Activated T-cell treated with anti-CD3 and anti-CD28 coated beads, Interleukin-2, amount 50 U/mL, for 4 hours (primary cell): ENCODE measurements at regions not wholly inside any gene's neighbourhood (a gene's known extent, or its start where the extent isn't known, plus 50 kb on each side); places are given as distances from the start of the nearest gene placed in this dataset.
"Not testable (repeated sequence)": the region's sequence is repeated elsewhere in the genome, so short reads cannot be mapped to it uniquely, and the experiment has no call there.

Experiments used
- ATAC-seq, 2 donors: fragments of 200-7000 bp; cut with Tn5 transposase; one replicate each; pipeline ENCODE4 v1.10.0; 2021
- DNase-seq: peaks from one replicate; pipeline ENCODE4 v3.0.0-alpha.2; 2020
- H3K27me3 Mint-ChIP-seq: one replicate; pipeline ENCODE4 v1.8.0; 2021; ENCODE audit warnings: low read depth, mixed read lengths
- H3K36me3 Mint-ChIP-seq: one replicate; pipeline ENCODE4 v1.8.0; 2022; ENCODE audit warnings: mixed read lengths; ENCODE audit not compliant: insufficient read depth
- H3K4me1 Mint-ChIP-seq: one replicate; pipeline ENCODE4 v1.8.0; 2021; ENCODE audit warnings: low read depth, mixed read lengths
- H3K4me3 Mint-ChIP-seq: one replicate; pipeline ENCODE4 v1.8.0; 2021; ENCODE audit warnings: mild to moderate bottlenecking, moderate library complexity, mixed read lengths
- H3K9me3 Mint-ChIP-seq: one replicate; pipeline ENCODE4 v1.8.0; 2021; ENCODE audit warnings: mixed read lengths

DNA sequence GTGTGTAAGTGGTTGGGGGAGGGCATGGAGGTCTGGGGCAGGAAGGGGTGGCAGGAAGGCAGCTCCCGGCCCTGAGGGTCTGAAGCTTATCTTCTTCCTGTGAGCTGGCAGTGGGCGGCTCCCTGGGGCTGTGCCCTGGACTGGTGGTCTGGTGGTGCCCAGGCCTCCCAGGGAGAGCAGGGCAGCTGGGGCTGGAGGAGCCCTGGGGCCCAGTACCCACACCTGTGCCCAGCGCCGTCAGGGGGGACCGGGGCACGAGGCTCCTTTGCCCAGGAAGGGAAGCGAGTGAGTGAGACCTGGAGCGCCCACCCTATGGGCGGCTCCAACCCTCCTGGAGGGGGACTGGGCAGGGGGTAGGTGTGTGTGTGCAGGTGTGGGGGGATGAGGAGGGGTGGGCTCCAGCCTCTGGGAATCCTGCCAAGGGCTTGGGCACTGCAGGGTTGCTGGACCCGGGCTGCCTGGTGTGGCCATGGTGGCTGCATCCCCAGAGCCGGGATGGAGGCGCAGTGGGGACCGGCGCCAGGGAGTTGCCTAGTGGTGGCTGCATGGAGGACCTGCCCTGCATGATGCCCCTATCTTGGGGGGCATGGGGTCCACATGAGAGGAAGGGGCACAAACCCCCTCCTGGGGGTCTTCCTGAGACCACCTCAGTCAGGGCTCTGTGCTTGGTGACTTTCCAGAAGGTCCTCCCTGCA lies 353.6 kb downstream of the TMEM121 start:
- Mint-ChIP-seq H3K27me3 (peaks cover 31% of the 10 kb centered on the region), H3K4me3 (no peak overlapping the region), H3K4me1 (no peaks in the 10 kb centered on the region), H3K9me3 (no peaks in the 10 kb centered on the region), H3K36me3 (no peaks in the 10 kb centered on the region)
- ATAC-seq, result peak; percentile 14 to 27
- DNase-seq, result peak; percentile 3

GRCh38 chr14:105880616-105881015 lies 354.2 kb downstream of the TMEM121 start:
- no peaks in the 10 kb centered on the region for H3K36me3 Mint-ChIP-seq
- no peaks in the 10 kb centered on the region for H3K9me3 Mint-ChIP-seq
- H3K4me3 Mint-ChIP-seq, result no peak overlapping the region
- H3K4me1 Mint-ChIP-seq, result no peaks in the 10 kb centered on the region
- peak; percentile 1 for DNase-seq
- H3K27me3 Mint-ChIP-seq, result peaks cover 27% of the 10 kb centered on the region
- ATAC-seq, result no peak

DNA sequence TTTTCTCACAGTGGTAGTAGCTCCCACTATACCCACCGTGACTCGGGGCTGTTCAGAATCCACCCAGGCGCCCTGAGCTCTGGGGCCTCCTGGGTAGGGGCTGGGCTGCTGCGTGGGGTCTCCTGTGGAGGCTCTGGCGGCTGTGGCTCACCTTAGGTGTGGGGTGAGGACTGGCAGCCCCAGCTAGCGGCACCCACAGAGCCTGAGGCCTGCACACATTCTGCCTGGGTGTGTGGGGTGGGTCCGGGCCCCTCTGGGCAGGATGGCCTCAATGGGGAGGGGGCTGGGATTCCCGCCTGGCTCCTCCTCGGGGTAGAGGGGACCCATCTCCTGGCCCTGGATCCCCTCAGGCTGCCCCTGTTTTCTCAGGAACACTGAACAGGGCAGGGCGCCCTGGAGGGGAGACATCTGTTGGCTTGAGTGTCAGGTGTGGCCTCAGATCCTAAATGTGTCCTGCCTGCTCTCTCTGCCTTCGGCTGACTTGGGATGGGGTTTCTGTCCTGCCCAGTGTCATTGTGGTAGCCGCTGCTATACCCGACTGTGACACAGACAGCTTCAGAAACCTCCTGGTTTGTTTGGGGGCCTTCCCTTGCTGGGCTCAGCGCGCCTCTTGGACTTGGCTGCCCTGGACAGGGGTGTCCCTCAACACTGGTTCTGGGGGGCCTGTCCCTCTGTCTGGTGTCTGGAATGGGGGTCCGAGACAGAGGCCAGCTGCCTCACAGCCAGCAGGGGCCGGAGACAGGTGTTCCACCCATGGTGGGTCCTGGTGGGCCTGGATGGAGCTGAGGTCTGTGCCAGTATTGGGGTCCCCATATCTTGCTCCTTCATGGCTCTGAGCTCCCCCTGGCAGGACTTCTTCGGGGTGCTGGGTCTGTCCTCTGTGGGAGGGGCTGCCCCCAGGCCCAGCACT lies 354.9 kb downstream of the TMEM121 start:
- H3K36me3 Mint-ChIP-seq, result no peaks in the 10 kb centered on the region
- H3K4me1 Mint-ChIP-seq, result no peaks in the 10 kb centered on the region
- peaks cover 24% of the 10 kb centered on the region for H3K27me3 Mint-ChIP-seq
- ATAC-seq (no peak), DNase-seq (peak; percentile 4)
- H3K9me3 Mint-ChIP-seq, result no peaks in the 10 kb centered on the region
- no peak overlapping the region for H3K4me3 Mint-ChIP-seq

DNA sequence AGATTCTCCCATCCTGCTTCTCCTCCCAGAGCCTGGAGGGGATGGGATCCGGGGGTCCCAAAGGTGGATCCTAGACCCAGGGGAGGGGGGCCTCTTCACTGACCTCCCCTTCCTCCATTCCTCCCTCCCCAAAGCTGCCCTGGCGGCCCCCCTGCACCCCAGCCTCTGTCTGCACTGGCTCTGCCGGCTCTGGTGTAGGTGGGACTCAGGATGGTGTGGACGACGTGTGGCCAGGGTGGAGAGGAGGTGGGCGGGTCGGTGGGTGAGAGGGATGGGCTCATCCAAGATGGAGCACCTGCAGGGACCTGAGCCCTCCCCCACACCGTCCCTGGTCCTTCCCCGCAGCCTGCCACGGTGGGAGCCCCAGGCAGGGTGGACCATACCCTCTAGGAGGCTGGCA lies 355.6 kb downstream of the TMEM121 start:
- H3K4me3 Mint-ChIP-seq, H3K9me3 Mint-ChIP-seq, ATAC-seq, H3K36me3 Mint-ChIP-seq, H3K4me1 Mint-ChIP-seq, DNase-seq: not testable (repeated sequence)
- peaks cover 22% of the 10 kb centered on the region for H3K27me3 Mint-ChIP-seq

GRCh38 chr14:105882626-105883025 lies 356.2 kb downstream of the TMEM121 start:
- ATAC-seq (no peak), DNase-seq (no peak)
- Mint-ChIP-seq H3K4me3 (no peak overlapping the region), H3K9me3 (no peaks in the 10 kb centered on the region), H3K36me3 (no peaks in the 10 kb centered on the region), H3K4me1 (no peaks in the 10 kb centered on the region), H3K27me3 (peaks cover 20% of the 10 kb centered on the region)

- ATAC-seq (no peak), DNase-seq (peak; percentile 2)
- Mint-ChIP-seq H3K27me3 (peaks cover 19% of the 10 kb centered on the region), H3K9me3 (no peaks in the 10 kb centered on the region), H3K36me3 (no peaks in the 10 kb centered on the region), H3K4me3 (no peak overlapping the region), H3K4me1 (no peaks in the 10 kb centered on the region)
Observed at GRCh38 chr14:105883066-105884005, 357.0 kb downstream of the TMEM121 start.

- H3K27me3 Mint-ChIP-seq, result peaks cover 15% of the 10 kb centered on the region
- not testable (repeated sequence) for H3K9me3 Mint-ChIP-seq, ATAC-seq, H3K4me1 Mint-ChIP-seq, H3K4me3 Mint-ChIP-seq, DNase-seq, H3K36me3 Mint-ChIP-seq
Observed at GRCh38 chr14:105884192-105884807, 357.9 kb downstream of the TMEM121 start.

DNA sequence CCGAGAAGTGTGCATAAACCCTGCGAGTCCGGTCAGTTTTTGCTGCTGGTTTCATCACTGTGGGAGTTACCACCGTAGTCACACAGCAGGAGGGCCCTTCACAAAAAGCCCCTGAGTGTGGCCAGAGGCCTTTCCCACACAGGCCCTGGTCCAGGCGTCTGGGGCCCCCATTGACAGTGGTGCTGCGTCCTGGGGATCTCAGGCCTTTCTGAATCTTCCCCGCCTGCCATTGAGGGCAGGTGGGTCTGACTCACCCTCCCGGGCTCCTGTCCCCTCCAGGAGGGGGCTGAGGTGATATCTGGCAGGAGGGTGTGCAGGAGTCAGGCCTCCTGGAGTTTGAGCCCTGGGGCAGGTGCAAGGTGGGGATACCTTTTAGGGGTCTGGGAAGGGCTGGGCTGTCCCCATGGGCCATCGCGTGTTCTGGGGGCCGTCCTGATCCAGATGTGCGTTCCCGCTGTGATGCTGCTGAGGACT lies 358.5 kb downstream of the TMEM121 start:
- H3K27me3 Mint-ChIP-seq, result peaks cover 14% of the 10 kb centered on the region
- peak; percentile 2 for DNase-seq

DNA sequence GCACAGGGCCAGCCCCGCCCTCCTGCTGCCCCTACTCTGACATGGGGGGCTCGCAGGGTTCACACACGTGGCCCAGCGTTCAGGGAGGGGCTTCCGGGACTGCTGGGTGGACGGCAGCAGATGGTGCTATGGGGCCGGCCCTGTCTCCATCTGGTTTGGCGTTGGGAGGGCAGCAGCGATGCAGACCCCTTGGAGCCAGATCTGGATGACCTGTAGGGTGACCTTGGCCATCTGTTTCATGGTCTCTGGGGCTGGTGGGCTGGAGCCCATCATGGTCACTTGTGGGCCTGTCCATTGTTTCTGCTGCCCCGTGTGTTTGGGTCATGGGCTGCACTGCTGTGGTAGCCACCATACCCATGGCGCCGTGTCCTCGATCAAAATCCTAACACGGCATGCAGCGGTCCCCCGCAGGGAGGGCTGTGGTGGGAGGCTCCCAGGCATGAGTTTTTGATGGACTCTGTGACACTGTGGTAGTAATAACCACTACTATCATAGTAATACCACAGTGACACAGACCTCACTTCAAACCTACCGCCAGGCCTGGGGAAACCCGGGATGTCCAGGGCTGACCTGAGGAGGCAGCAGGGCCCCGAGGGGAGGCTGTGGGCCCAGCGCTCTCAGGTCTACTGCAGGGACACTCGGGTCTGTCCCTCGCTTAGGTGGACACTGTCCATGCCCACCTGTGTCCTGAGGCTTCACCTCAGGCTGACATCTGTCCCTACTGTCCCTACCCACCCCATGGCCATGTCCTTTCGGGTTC lies 359.4 kb downstream of the TMEM121 start:
- Mint-ChIP-seq H3K4me1 (no peaks in the 10 kb centered on the region), H3K36me3 (no peaks in the 10 kb centered on the region), H3K4me3 (no peak overlapping the region), H3K9me3 (no peaks in the 10 kb centered on the region), H3K27me3 (peaks cover 21% of the 10 kb centered on the region)
- DNase-seq, result peak; percentile 2
- ATAC-seq, result no peak

More for the DNA sequence above, 358.5 kb downstream of the TMEM121 start:
- H3K4me3 Mint-ChIP-seq, result no peak overlapping the region
- H3K4me1 Mint-ChIP-seq, result no peaks in the 10 kb centered on the region
- no peaks in the 10 kb centered on the region for H3K9me3 Mint-ChIP-seq
- ATAC-seq, result no peak
- no peaks in the 10 kb centered on the region for H3K36me3 Mint-ChIP-seq

- not testable (repeated sequence) for H3K36me3 Mint-ChIP-seq, DNase-seq, ATAC-seq, H3K9me3 Mint-ChIP-seq, H3K4me3 Mint-ChIP-seq, H3K4me1 Mint-ChIP-seq
- peaks cover 18% of the 10 kb centered on the region for H3K27me3 Mint-ChIP-seq
Observed at GRCh38 chr14:105886791-105887191, 360.4 kb downstream of the TMEM121 start.

DNA sequence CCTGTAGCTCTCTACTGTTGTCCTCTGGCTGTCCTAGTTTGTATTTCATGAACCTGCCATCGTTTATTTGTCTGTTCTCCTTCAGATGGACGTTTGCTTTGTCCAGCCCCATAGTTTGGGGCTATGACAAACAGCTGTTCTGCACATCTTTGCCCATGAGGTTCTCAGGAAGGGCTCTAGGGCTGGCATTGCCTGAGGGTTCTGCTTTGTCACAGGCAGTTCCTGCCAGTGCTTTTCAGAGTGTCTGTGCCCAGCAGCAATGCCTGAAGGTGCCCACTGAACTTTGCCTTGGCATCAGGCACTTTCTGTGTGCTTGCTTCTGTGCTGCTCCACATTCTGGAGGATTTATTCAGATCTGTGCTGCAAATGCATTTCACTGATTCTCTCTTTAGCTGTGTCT lies 361.3 kb downstream of the TMEM121 start:
- no peaks in the 10 kb centered on the region for H3K9me3 Mint-ChIP-seq

DNA sequence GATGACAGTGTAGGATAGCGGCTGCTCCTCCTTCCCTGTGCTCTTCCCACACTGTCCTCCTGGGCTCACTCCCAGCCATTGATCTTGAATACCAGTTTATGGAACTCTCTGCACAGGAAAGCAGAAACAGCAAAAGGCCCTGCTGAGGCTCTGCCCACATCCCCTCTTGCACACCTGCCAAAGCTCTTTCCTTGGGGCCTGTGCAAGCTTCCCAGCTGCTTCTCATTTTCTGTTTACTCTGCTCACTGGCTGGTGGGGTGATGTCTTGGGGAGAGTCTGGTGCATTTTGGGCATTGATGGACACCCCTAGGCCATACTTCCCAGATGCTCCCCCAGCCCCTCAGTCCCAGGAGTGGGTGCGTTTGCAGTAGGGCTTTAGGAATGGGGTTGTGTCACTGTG lies 361.8 kb downstream of the TMEM121 start:
- Mint-ChIP-seq H3K27me3 (peaks cover 18% of the 10 kb centered on the region), H3K4me3 (no peak overlapping the region), H3K36me3 (no peaks in the 10 kb centered on the region), H3K4me1 (no peaks in the 10 kb centered on the region), H3K9me3 (no peaks in the 10 kb centered on the region)
- ATAC-seq (no peak), DNase-seq (no peak)

More for the DNA sequence above, 361.3 kb downstream of the TMEM121 start:
- Mint-ChIP-seq H3K4me1 (no peaks in the 10 kb centered on the region), H3K36me3 (no peaks in the 10 kb centered on the region), H3K4me3 (no peak overlapping the region), H3K27me3 (peaks cover 18% of the 10 kb centered on the region)
- ATAC-seq (no peak), DNase-seq (no peak)
